OCI-LY3 (cell line): ENCODE measurements at regions not wholly inside any gene's neighbourhood (a gene's known extent, or its start where the extent isn't known, plus 50 kb on each side); places are given as distances from the start of the nearest gene placed in this dataset.

Experiments
- CTCF ChIP-seq: fragments of 200-600, 300-600 bp; sonication (generic); IDR thresholded peaks from 2 replicates; pipeline ENCODE4 v1.5.1; 2014; ENCODE audit warnings: antibody characterized with exemption, low read length, low read depth
- EZH2phosphoT487 ChIP-seq: fragments of 200-600 bp; shearing (Covaris generic); IDR thresholded peaks from 2 replicates; pipeline ENCODE4 v1.6.1; 2018; ENCODE audit warnings: antibody characterized with exemption, mixed run types, low read depth

- no peak for TF ChIP-seq CTCF
- TF ChIP-seq EZH2phosphoT487: no peak
Measured at GRCh38 chr2:8580316-8581233, 101.3 kb upstream of the ID2 start.
